HL-60 (cell line): ENCODE measurements at regions not wholly inside any gene's neighbourhood (a gene's known extent, or its start where the extent isn't known, plus 50 kb on each side); places are given as distances from the start of the nearest gene placed in this dataset.

Experiments
- DNase-seq, 2 experiments: peaks; one replicate each; pipeline ENCODE4 v3.0.0-alpha.2; 2010 to 2020; ENCODE audit warnings: low read depth in 1 of 2, low spot score in 1 of 2
- H3K27ac ChIP-seq: fragments of 250-450 bp; sonication (Bioruptor Pico); replicated peaks from 2 replicates; pipeline ENCODE4 v1.5.1; 2020; ENCODE audit warnings: mild to moderate bottlenecking, moderate library complexity
- H3K27me3 ChIP-seq: fragments of 250-450 bp; sonication (Bioruptor Pico); 2 replicates; pipeline ENCODE4 v1.5.1; 2021; ENCODE audit warnings: mild to moderate bottlenecking, moderate library complexity; ENCODE audit not compliant: insufficient read depth, poor library complexity, severe bottlenecking
- H3K4me3 ChIP-seq: replicated peaks from 2 replicates; pipeline ENCODE4 v1.5.1; 2011; ENCODE audit warnings: mild to moderate bottlenecking, control low read depth, low read length; ENCODE audit not compliant: insufficient read depth
- GABPA ChIP-seq: IDR thresholded peaks from 2 replicates; pipeline ENCODE4 v1.6.1; 2012; ENCODE audit warnings: low read depth
- POLR2AphosphoS5 ChIP-seq: IDR thresholded peaks from 2 replicates; pipeline ENCODE4 v1.6.1; 2012; ENCODE audit warnings: low read depth
- SPI1 ChIP-seq: IDR thresholded peaks from 2 replicates; pipeline ENCODE4 v1.6.1; 2012; ENCODE audit warnings: low read depth, mild to moderate bottlenecking, borderline replicate concordance
- TF ChIP-seq, protein P1 (sequence below): IDR thresholded peaks from one replicate; pipeline ENCODE4 v1.5.1; 2011; ENCODE audit warnings: low read length, control low read depth, inconsistent platforms; ENCODE audit not compliant: insufficient read depth
- TF ChIP-seq, protein P2 (sequence below): IDR thresholded peaks from 2 replicates; pipeline ENCODE4 v1.6.1; 2012; ENCODE audit warnings: low read depth; ENCODE audit not compliant: insufficient replicate concordance

DNA sequence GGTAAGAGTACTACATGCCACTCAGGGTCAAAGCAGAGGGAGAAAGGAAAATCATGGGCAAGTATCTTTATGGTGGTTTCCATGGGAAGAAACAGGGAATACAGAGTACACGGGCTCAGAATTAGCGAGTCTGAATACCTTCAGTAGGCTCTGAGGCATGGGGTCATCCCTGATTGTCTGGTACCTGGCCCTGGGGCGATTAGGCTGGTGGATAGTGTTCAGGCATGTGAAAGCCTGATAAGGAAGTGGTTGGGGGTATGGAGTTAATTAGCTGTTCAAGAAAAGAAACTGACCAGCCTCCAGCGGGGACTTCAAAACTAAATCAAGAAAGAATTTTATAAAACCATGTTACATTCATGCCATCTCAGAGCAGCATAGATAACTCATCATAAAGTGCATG lies 518.8 kb downstream of the RAB28 start:
- H3K27me3 ChIP-seq = no peaks in the 10 kb centered on the region
- no peak for DNase-seq
- no peak overlapping the region for H3K27ac ChIP-seq
- no peak overlapping the region for H3K4me3 ChIP-seq
- TF ChIP-seq SPI1 (no peak), POLR2AphosphoS5 (no peak), GABPA (no peak)
- TF ChIP-seq, protein P1, sequence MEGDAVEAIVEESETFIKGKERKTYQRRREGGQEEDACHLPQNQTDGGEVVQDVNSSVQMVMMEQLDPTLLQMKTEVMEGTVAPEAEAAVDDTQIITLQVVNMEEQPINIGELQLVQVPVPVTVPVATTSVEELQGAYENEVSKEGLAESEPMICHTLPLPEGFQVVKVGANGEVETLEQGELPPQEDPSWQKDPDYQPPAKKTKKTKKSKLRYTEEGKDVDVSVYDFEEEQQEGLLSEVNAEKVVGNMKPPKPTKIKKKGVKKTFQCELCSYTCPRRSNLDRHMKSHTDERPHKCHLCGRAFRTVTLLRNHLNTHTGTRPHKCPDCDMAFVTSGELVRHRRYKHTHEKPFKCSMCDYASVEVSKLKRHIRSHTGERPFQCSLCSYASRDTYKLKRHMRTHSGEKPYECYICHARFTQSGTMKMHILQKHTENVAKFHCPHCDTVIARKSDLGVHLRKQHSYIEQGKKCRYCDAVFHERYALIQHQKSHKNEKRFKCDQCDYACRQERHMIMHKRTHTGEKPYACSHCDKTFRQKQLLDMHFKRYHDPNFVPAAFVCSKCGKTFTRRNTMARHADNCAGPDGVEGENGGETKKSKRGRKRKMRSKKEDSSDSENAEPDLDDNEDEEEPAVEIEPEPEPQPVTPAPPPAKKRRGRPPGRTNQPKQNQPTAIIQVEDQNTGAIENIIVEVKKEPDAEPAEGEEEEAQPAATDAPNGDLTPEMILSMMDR = no peak
- TF ChIP-seq, protein P2, sequence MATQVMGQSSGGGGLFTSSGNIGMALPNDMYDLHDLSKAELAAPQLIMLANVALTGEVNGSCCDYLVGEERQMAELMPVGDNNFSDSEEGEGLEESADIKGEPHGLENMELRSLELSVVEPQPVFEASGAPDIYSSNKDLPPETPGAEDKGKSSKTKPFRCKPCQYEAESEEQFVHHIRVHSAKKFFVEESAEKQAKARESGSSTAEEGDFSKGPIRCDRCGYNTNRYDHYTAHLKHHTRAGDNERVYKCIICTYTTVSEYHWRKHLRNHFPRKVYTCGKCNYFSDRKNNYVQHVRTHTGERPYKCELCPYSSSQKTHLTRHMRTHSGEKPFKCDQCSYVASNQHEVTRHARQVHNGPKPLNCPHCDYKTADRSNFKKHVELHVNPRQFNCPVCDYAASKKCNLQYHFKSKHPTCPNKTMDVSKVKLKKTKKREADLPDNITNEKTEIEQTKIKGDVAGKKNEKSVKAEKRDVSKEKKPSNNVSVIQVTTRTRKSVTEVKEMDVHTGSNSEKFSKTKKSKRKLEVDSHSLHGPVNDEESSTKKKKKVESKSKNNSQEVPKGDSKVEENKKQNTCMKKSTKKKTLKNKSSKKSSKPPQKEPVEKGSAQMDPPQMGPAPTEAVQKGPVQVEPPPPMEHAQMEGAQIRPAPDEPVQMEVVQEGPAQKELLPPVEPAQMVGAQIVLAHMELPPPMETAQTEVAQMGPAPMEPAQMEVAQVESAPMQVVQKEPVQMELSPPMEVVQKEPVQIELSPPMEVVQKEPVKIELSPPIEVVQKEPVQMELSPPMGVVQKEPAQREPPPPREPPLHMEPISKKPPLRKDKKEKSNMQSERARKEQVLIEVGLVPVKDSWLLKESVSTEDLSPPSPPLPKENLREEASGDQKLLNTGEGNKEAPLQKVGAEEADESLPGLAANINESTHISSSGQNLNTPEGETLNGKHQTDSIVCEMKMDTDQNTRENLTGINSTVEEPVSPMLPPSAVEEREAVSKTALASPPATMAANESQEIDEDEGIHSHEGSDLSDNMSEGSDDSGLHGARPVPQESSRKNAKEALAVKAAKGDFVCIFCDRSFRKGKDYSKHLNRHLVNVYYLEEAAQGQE = no peak

DNA sequence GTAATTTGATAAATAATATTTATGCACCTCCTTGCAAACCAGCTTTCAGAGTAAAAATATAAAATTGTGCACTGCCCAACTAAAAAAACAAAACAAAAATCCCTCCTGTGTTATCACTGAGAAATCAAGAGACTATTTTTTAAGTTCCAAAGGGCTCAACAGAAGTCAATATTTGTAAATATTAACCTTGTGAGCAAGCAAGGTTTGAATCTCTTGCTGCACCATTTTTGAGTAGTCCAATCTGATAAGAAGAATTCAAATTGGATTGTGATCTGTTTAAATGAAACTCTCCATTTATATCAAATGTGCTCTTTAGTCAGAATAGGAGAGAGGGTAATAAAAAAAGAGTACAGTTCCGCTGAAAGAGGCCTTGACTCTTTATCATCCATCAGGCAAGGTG lies 520.2 kb downstream of the RAB28 start:
- DNase-seq = no peak
- TF ChIP-seq POLR2AphosphoS5 (no peak), GABPA (no peak), SPI1 (no peak)
- TF ChIP-seq, protein P1 = no peak
- TF ChIP-seq, protein P2 = no peak
- no peak overlapping the region for H3K27ac ChIP-seq

DNA sequence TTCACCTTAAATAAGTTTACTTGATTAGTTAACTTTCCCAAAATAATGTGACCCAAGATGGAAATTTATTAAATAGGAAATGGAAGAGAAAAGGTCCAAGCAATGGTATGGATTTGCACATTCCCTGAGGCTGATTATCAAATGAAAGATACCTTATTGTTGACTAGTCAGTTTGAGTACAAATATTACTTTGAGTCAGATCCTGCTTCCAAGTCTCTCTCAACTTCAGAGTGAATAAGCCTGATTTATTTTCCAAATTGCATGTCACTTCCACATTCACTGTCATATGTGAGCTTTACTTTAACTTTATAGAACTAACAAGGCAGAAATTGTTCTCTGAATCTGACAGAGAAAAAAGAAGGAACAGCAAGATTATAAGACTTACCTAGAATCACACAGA lies 520.8 kb downstream of the RAB28 start:
- DNase-seq = no peak
- Histone ChIP-seq H3K27ac (no peak overlapping the region), H3K4me3 (no peak overlapping the region), H3K27me3 (no peaks in the 10 kb centered on the region)
- TF ChIP-seq POLR2AphosphoS5 (no peak), GABPA (no peak), SPI1 (no peak)
- TF ChIP-seq, protein P2 = no peak
- TF ChIP-seq, protein P1 = no peak

More for the DNA sequence above, 520.2 kb downstream of the RAB28 start:
- Histone ChIP-seq H3K27me3 (no peaks in the 10 kb centered on the region), H3K4me3 (no peak overlapping the region)
